H9 (cell line): ENCODE measurements at regions not wholly inside any gene's neighbourhood (a gene's known extent, or its start where the extent isn't known, plus 50 kb on each side); places are given as distances from the start of the nearest gene placed in this dataset.

ENCODE experiments used
- DNase-seq: peaks from one replicate; pipeline ENCODE4 v3.0.0-alpha.2; 2017
- H2AFZ ChIP-seq: one replicate; pipeline ENCODE4 v1.6.1; 2013; ENCODE audit warnings: mild to moderate bottlenecking, low read length, control low read depth, moderate library complexity
- H2AK5ac ChIP-seq: 2 replicates; pipeline ENCODE4 v1.6.1; 2013; ENCODE audit warnings: low read length, control low read depth, mixed read lengths; ENCODE audit not compliant: insufficient read length
- H2BK120ac ChIP-seq: one replicate; pipeline ENCODE4 v1.6.1; 2013; ENCODE audit warnings: low read depth, mild to moderate bottlenecking, low read length, control low read depth, inconsistent platforms; ENCODE audit not compliant: poor library complexity, severe bottlenecking
- H2BK12ac ChIP-seq: 2 replicates; pipeline ENCODE4 v1.6.1; 2013; ENCODE audit warnings: low read length, control low read depth, mixed read lengths, low read depth; ENCODE audit not compliant: insufficient read length
- H2BK15ac ChIP-seq: 2 replicates; pipeline ENCODE4 v1.6.1; 2013; ENCODE audit warnings: low read depth, low read length, control low read depth
- H2BK20ac ChIP-seq: one replicate; pipeline ENCODE4 v1.6.1; 2013; ENCODE audit warnings: low read depth, mild to moderate bottlenecking, low read length, control low read depth, inconsistent platforms; ENCODE audit not compliant: poor library complexity, severe bottlenecking
- H2BK5ac ChIP-seq: 2 replicates; pipeline ENCODE4 v1.6.1; 2013; ENCODE audit warnings: low read length, control low read depth, mixed read lengths; ENCODE audit not compliant: insufficient read length
- H3K14ac ChIP-seq: 2 replicates; pipeline ENCODE4 v1.6.1; 2013; ENCODE audit warnings: low read length, control low read depth; ENCODE audit not compliant: insufficient read depth
- H3K18ac ChIP-seq: 2 replicates; pipeline ENCODE4 v1.6.1; 2013; ENCODE audit warnings: low read depth, mild to moderate bottlenecking, mixed read lengths, low read length, control low read depth; ENCODE audit not compliant: insufficient read length
- H3K23ac ChIP-seq: 2 replicates; pipeline ENCODE4 v1.6.1; 2013; ENCODE audit warnings: low read length, control low read depth, mixed read lengths, low read depth; ENCODE audit not compliant: insufficient read length
- H3K23me2 ChIP-seq: 2 replicates; pipeline ENCODE4 v1.6.1; 2013; ENCODE audit warnings: low read depth, mild to moderate bottlenecking, mixed read lengths, low read length, control low read depth; ENCODE audit not compliant: insufficient read length, poor library complexity, severe bottlenecking
- H3K27ac ChIP-seq: 2 replicates; pipeline ENCODE4 v1.5.1; 2013; ENCODE audit warnings: low read length, control low read depth, mixed read lengths, low read depth; ENCODE audit not compliant: insufficient read length
- H3K27me3 ChIP-seq: 2 replicates; pipeline ENCODE4 v1.6.1; 2013; ENCODE audit warnings: low read length, control low read depth, inconsistent platforms; ENCODE audit not compliant: insufficient read depth
- H3K4ac ChIP-seq: 2 replicates; pipeline ENCODE4 v1.6.1; 2013; ENCODE audit warnings: low read depth, mild to moderate bottlenecking, control low read depth, inconsistent platforms, low read length, moderate library complexity
- H3K4me1 ChIP-seq: 2 replicates; pipeline ENCODE4 v1.6.1; 2013; ENCODE audit warnings: low read length, control low read depth, inconsistent platforms; ENCODE audit not compliant: insufficient read depth
- H3K4me2 ChIP-seq: 2 replicates; pipeline ENCODE4 v1.6.1; 2013; ENCODE audit warnings: low read length, control low read depth, mixed read lengths; ENCODE audit not compliant: insufficient read length, insufficient read depth
- H3K56ac ChIP-seq: 2 replicates; pipeline ENCODE4 v1.6.1; 2013; ENCODE audit warnings: low read depth, mild to moderate bottlenecking, mixed read lengths, low read length, control low read depth; ENCODE audit not compliant: insufficient read length
- H3K79me1 ChIP-seq: 2 replicates; pipeline ENCODE4 v1.6.1; 2013; ENCODE audit warnings: low read depth, mild to moderate bottlenecking, moderate library complexity, low read length, control low read depth, inconsistent platforms; ENCODE audit not compliant: insufficient read depth, poor library complexity, severe bottlenecking
- H3K79me2 ChIP-seq: 2 replicates; pipeline ENCODE4 v1.6.1; 2013; ENCODE audit warnings: low read length, control low read depth, inconsistent platforms; ENCODE audit not compliant: insufficient read depth
- H3K9ac ChIP-seq: 2 replicates; pipeline ENCODE4 v1.6.1; 2013; ENCODE audit warnings: low read length, control low read depth, mixed read lengths; ENCODE audit not compliant: insufficient read length; ENCODE audit errors: extremely low read depth
- H3K9me3 ChIP-seq: one replicate; pipeline ENCODE4 v1.6.1; 2013; ENCODE audit warnings: low read depth, low read length, inconsistent platforms; ENCODE audit not compliant: control insufficient read depth
- H3T11ph ChIP-seq: one replicate; pipeline ENCODE4 v1.6.1; 2013; ENCODE audit warnings: mild to moderate bottlenecking, low read length, control low read depth, inconsistent platforms
- H4K20me1 ChIP-seq: one replicate; pipeline ENCODE4 v1.6.1; 2013; ENCODE audit not compliant: control insufficient read depth, insufficient read length, insufficient read depth
- H4K5ac ChIP-seq: 2 replicates; pipeline ENCODE4 v1.6.1; 2013; ENCODE audit warnings: low read depth, mild to moderate bottlenecking, mixed read lengths, low read length, control low read depth; ENCODE audit not compliant: insufficient read length
- H4K8ac ChIP-seq: replicated peaks from 2 replicates; pipeline ENCODE4 v1.6.1; 2013; ENCODE audit warnings: low read length, control low read depth, mixed read lengths, low read depth; ENCODE audit not compliant: insufficient read length
- H4K91ac ChIP-seq: 2 replicates; pipeline ENCODE4 v1.6.1; 2013; ENCODE audit warnings: low read depth, mild to moderate bottlenecking, moderate library complexity, mixed read lengths, low read length, control low read depth; ENCODE audit not compliant: insufficient read length
- H3K27ac Mint-ChIP-seq, 3 experiments: 2 replicates in 2 of 3; 3 replicates in 1 of 3; pipeline ENCODE4 v1.8.0; 2020 to 2021; ENCODE audit warnings: mixed read lengths in 3 of 3, mild to moderate bottlenecking in 1 of 3, moderate library complexity in 1 of 3
- H3K27me3 Mint-ChIP-seq: 2 replicates; pipeline ENCODE4 v1.8.0; 2021; ENCODE audit warnings: low read depth, mild to moderate bottlenecking, moderate library complexity, mixed read lengths
- H3K36me3 Mint-ChIP-seq, 3 experiments: 2 replicates in 2 of 3; 3 replicates in 1 of 3; pipeline ENCODE4 v1.8.0; 2020 to 2021; ENCODE audit warnings: low read depth in 3 of 3, mixed read lengths in 3 of 3; ENCODE audit not compliant: insufficient read depth in 1 of 3
- H3K4me1 Mint-ChIP-seq, 2 experiments: 2 replicates each; pipeline ENCODE4 v1.8.0; 2020; ENCODE audit warnings: mixed read lengths in 2 of 2
- H3K4me3 Mint-ChIP-seq, 2 experiments: 2 replicates in 1 of 2; 3 replicates in 1 of 2; pipeline ENCODE4 v1.8.0; 2020 to 2021; ENCODE audit warnings: mild to moderate bottlenecking in 2 of 2, mixed read lengths in 2 of 2, moderate library complexity in 1 of 2
- H3K9me3 Mint-ChIP-seq, 2 experiments: 2 replicates in 1 of 2; 3 replicates in 1 of 2; pipeline ENCODE4 v1.8.0; 2020; ENCODE audit warnings: mild to moderate bottlenecking in 2 of 2, mixed read lengths in 2 of 2, moderate library complexity in 1 of 2
- CTCF ChIP-seq: fragments of 200-600 bp; sonication (generic); conservative IDR thresholded peaks from 3 replicates; pipeline ENCODE4 v1.8.0; 2021; ENCODE audit warnings: antibody characterized with exemption, mild to moderate bottlenecking

GRCh38 chr12:74665690-74666089 lies 128.1 kb downstream of the ATXN7L3B start:
- no peaks in the 10 kb centered on the region for H3K27me3 Mint-ChIP-seq
- Histone ChIP-seq H3K27ac (no peak overlapping the region), H4K20me1 (no peaks in the 10 kb centered on the region), H3T11ph (no peak overlapping the region), H3K79me2 (no peaks in the 10 kb centered on the region), H3K14ac (no peak overlapping the region), H2BK15ac (no peak overlapping the region), H4K5ac (no peak overlapping the region), H3K79me1 (no peaks in the 10 kb centered on the region), H3K27me3 (no peaks in the 10 kb centered on the region), H2BK20ac (no peak overlapping the region), H2AK5ac (no peak overlapping the region), H2BK120ac (no peak overlapping the region), H3K4ac (no peak overlapping the region), H2AFZ (no peak overlapping the region), H2BK12ac (no peak overlapping the region), H3K23ac (no peak overlapping the region), H2BK5ac (no peak overlapping the region), H3K18ac (no peak overlapping the region), H3K56ac (no peak overlapping the region), H3K4me1 (no peaks in the 10 kb centered on the region), H4K8ac (no peak overlapping the region), H3K23me2 (no peaks in the 10 kb centered on the region), H3K9ac (no peak overlapping the region), H4K91ac (no peak overlapping the region), H3K4me2 (no peak overlapping the region), H3K9me3 (no peaks in the 10 kb centered on the region)
- no peak overlapping the region for H3K27ac Mint-ChIP-seq
- H3K9me3 Mint-ChIP-seq, result no peaks in the 10 kb centered on the region; a peak in 1 of 5 replicates
- DNase-seq, result no peak
- no peak overlapping the region for H3K4me3 Mint-ChIP-seq
- no peaks in the 10 kb centered on the region for H3K36me3 Mint-ChIP-seq
- no peaks in the 10 kb centered on the region for H3K4me1 Mint-ChIP-seq
- TF ChIP-seq CTCF, result no peak
